ENCODE measurements at regions not wholly inside any gene's neighbourhood (a gene's known extent, or its start where the extent isn't known, plus 50 kb on each side); places are given as distances from the start of the nearest gene placed in this dataset.

GRCh38 chr5:124234770-124235562, 511.5 kb downstream of the ZNF608 start:
- DNase-seq (ENCODE audit: low spot score): no peak
- in situ Hi-C loops (cut with MboI; ENCODE audit: low pct_unique_long_range_greater_than_20kb, low sequenced_read_pairs, unreplicated experiment): no loop called here
- TF ChIP-seq CTCF (IDR thresholded peaks at IDR 0.05; ENCODE audit: extremely low read depth, insufficient read depth, missing control alignments): no peak

- DNase-seq (ENCODE audit: low spot score): no peak
- in situ Hi-C loops (cut with MboI; ENCODE audit: low pct_unique_long_range_greater_than_20kb, low sequenced_read_pairs, unreplicated experiment): no loop called here
- no peak for TF ChIP-seq CTCF (IDR thresholded peaks at IDR 0.05; ENCODE audit: extremely low read depth, insufficient read depth, missing control alignments)
Measured at GRCh38 chr5:124234022-124234769, 512.2 kb downstream of the ZNF608 start.

- no peak for TF ChIP-seq CTCF (IDR thresholded peaks at IDR 0.05; ENCODE audit: extremely low read depth, insufficient read depth, missing control alignments)
Measured at GRCh38 chr5:124232515-124232914, 513.9 kb downstream of the ZNF608 start.

GRCh38 chr5:124231802-124232201, 514.6 kb downstream of the ZNF608 start:
- no peak for TF ChIP-seq CTCF (IDR thresholded peaks at IDR 0.05; ENCODE audit: extremely low read depth, insufficient read depth, missing control alignments)
- DNase-seq (ENCODE audit: low spot score): no peak
- in situ Hi-C loops (cut with MboI; ENCODE audit: low pct_unique_long_range_greater_than_20kb, low sequenced_read_pairs, unreplicated experiment): no loop called here

More at GRCh38 chr5:124232515-124232914, 513.9 kb downstream of the ZNF608 start:
- DNase-seq (ENCODE audit: low spot score): no peak
- in situ Hi-C loops (cut with MboI; ENCODE audit: low pct_unique_long_range_greater_than_20kb, low sequenced_read_pairs, unreplicated experiment): no loop called here

GRCh38 chr5:124231230-124231629, 515.2 kb downstream of the ZNF608 start:
- no peak for TF ChIP-seq CTCF (IDR thresholded peaks at IDR 0.05; ENCODE audit: extremely low read depth, insufficient read depth, missing control alignments)
- in situ Hi-C loops (cut with MboI; ENCODE audit: low pct_unique_long_range_greater_than_20kb, low sequenced_read_pairs, unreplicated experiment): no loop called here
- DNase-seq (ENCODE audit: low spot score): no peak

- DNase-seq (ENCODE audit: low spot score): no peak
- TF ChIP-seq CTCF (IDR thresholded peaks at IDR 0.05; ENCODE audit: extremely low read depth, insufficient read depth, missing control alignments): no peak
- in situ Hi-C loops (cut with MboI; ENCODE audit: low pct_unique_long_range_greater_than_20kb, low sequenced_read_pairs, unreplicated experiment): no loop called here
Measured at GRCh38 chr5:124230456-124230855, 516.0 kb downstream of the ZNF608 start.
